ENCODE measurements at regions not wholly inside any gene's neighbourhood (a gene's known extent, or its start where the extent isn't known, plus 50 kb on each side); places are given as distances from the start of the nearest gene placed in this dataset.
A peak's percentile ranks its signal among the peaks of the same experiment; 100 is the strongest.

DNA sequence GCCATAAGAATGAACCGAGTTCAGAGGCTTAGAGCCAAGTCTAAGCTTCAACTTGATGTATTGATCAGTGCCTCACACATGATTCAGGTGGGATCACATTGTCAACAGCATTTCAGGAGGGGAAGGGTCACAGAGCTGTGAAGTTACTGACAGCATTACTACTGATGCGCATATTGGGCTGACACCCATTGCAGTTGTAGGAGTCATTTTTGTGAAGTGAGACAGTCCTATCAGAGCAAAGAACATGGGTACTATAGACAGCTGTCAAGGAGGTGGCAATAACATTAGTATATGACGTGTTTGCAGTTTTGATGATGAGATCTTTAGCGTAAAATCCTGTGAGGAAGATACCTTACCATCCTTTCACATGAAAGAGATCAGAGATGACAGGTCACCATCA lies 206.0 kb upstream of the RBM19 start:
- no peak overlapping the region for H3K27ac ChIP-seq
- no peak for DNase-seq
- no peak for ATAC-seq

DNA sequence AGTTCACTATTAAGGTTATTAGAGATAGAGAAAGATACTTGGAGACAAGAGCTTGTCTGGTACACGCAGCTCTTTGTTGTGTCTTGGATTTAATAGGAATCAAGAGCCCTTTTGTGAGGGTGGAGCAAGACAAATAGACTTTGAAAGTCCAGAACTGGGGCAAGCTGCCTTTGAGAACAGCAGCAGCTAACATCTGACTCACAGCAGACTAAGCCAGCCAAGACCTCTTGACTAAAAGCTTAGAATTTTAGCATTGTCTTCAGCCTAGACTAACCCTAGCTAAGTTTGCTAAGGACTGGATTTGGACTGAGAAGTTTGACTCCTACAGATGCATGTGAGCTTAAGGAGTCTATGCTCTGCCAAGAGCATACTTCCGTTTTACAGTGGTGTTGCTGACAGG lies 201.9 kb upstream of the RBM19 start:
- Histone ChIP-seq H3K27ac (no peak overlapping the region), H3K9me3 (no peaks in the 10 kb centered on the region), H3K27me3 (ENCODE audit: low read depth) (no peaks in the 10 kb centered on the region), H3K36me3 (no peaks in the 10 kb centered on the region), H3K4me3 (no peak overlapping the region), H3K4me1 (no peaks in the 10 kb centered on the region)
- no peak for TF ChIP-seq CTCF (IDR thresholded peaks at IDR 0.05)
- ATAC-seq (no peak), DNase-seq (no peak)
- intact Hi-C loops (cut with DNase I): no loop called here

More for the DNA sequence above, 206.0 kb upstream of the RBM19 start:
- no peak for TF ChIP-seq CTCF (IDR thresholded peaks at IDR 0.05)
- Histone ChIP-seq H3K36me3 (no peaks in the 10 kb centered on the region), H3K4me3 (no peak overlapping the region), H3K4me1 (no peaks in the 10 kb centered on the region), H3K9me3 (no peaks in the 10 kb centered on the region), H3K27me3 (ENCODE audit: low read depth) (no peaks in the 10 kb centered on the region)
- intact Hi-C loops (cut with DNase I): no loop called here

DNA sequence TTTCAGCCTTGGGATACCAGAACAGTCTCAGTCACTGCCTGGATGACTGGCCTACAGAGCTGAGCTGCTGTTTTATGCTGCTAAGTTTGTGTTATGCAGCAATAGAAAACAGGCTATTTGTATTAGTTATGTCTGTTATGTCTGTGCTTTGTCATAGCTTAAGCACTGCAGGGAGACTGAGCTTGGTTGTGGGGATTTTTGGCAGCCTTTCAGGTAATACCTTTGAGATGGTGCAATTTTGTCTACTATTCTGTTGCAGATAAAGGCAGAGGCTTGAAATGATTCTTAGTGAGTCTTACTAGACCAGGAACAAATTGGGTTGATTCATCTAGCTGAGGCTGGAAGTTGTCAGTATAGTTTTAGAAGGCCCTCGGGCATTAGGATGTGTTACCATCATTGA lies 201.3 kb upstream of the RBM19 start:
- Histone ChIP-seq H3K4me3 (no peak overlapping the region), H3K36me3 (no peaks in the 10 kb centered on the region), H3K4me1 (no peaks in the 10 kb centered on the region), H3K9me3 (no peaks in the 10 kb centered on the region), H3K27me3 (ENCODE audit: low read depth) (no peaks in the 10 kb centered on the region), H3K27ac (no peak overlapping the region)
- no peak for TF ChIP-seq CTCF (IDR thresholded peaks at IDR 0.05)
- intact Hi-C loops (cut with DNase I): no loop called here
- ATAC-seq (no peak), DNase-seq (no peak)

GRCh38 chr12:114166362-114166761 lies 200.2 kb upstream of the RBM19 start:
- Histone ChIP-seq H3K36me3 (no peaks in the 10 kb centered on the region), H3K4me1 (no peaks in the 10 kb centered on the region), H3K4me3 (no peak overlapping the region), H3K27ac (no peak overlapping the region), H3K9me3 (no peaks in the 10 kb centered on the region), H3K27me3 (ENCODE audit: low read depth) (no peaks in the 10 kb centered on the region)
- no peak for DNase-seq
- peak; percentile 28 to 34 for ATAC-seq
- intact Hi-C loops (cut with DNase I): no loop called here
- TF ChIP-seq CTCF (IDR thresholded peaks at IDR 0.05): peak; percentile 54

- Histone ChIP-seq H3K9me3 (no peaks in the 10 kb centered on the region), H3K27ac (no peak overlapping the region), H3K36me3 (no peaks in the 10 kb centered on the region), H3K4me3 (no peak overlapping the region), H3K27me3 (ENCODE audit: low read depth) (no peaks in the 10 kb centered on the region), H3K4me1 (no peaks in the 10 kb centered on the region)
- intact Hi-C loops (cut with DNase I): no loop called here
- ATAC-seq: no peak
- no peak for DNase-seq
- no peak for TF ChIP-seq CTCF (IDR thresholded peaks at IDR 0.05)
Observed at GRCh38 chr12:114165921-114166320, 199.8 kb upstream of the RBM19 start.

DNA sequence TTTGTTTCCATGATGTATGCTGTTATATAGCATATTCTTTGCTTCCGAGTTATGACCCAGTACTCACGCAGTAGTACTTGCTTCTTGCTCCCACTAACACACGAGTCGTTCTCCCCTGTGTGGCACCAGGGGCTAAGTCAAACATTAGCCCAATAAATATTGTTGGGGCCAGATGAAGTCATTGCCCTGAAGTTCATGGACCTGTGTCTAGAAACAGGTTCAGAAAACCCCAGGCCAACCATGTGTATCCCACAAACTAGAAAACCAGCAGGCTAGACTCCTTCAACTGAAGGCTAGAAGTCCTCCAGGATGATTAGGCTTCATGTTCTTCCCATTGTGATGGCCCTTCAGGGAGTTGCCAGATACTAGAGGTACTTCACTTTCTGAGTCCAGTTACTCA lies 198.2 kb upstream of the RBM19 start:
- intact Hi-C loops (cut with DNase I): no loop called here

More for the DNA sequence above, 198.2 kb upstream of the RBM19 start:
- no peaks in the 10 kb centered on the region for H3K9me3 ChIP-seq
- H3K27me3 ChIP-seq (ENCODE audit: low read depth): no peaks in the 10 kb centered on the region
- no peak for TF ChIP-seq CTCF (IDR thresholded peaks at IDR 0.05)
- DNase-seq (no peak), ATAC-seq (no peak)
- H3K4me1 ChIP-seq: no peaks in the 10 kb centered on the region
- H3K27ac ChIP-seq: no peak overlapping the region
- no peak overlapping the region for H3K4me3 ChIP-seq
- H3K36me3 ChIP-seq: no peaks in the 10 kb centered on the region

Measured in lower lobe of right lung (tissue), 2 donors.